Prostate gland (tissue), 2 donors: ENCODE measurements at regions not wholly inside any gene's neighbourhood (a gene's known extent, or its start where the extent isn't known, plus 50 kb on each side); places are given as distances from the start of the nearest gene placed in this dataset.
"Not testable (repeated sequence)": the region's sequence is repeated elsewhere in the genome, so short reads cannot be mapped to it uniquely, and the experiment has no call there.

Source experiments
- CTCF ChIP-seq, 4 experiments: fragments of 200-600 bp in 2 of 4; fragments of 450-650 bp in 2 of 4; sonication (generic) in 2 of 4; IDR thresholded peaks; 1 replicate in 3 of 4; 2 replicates in 1 of 4; pipeline ENCODE4 v1.5.1; 2016 to 2019; ENCODE audit warnings: antibody characterized with exemption in 4 of 4, mild to moderate bottlenecking in 2 of 4, moderate library complexity in 2 of 4
- POLR2A ChIP-seq: fragments of 450-650 bp; IDR thresholded peaks from one replicate; pipeline ENCODE4 v1.6.1; 2016; ENCODE audit warnings: antibody characterized with exemption, mild to moderate bottlenecking
- POLR2AphosphoS5 ChIP-seq: sonication (generic); formaldehyde crosslinking; IDR thresholded peaks from one replicate; pipeline ENCODE4 v1.6.1; 2017; ENCODE audit warnings: antibody characterized with exemption

DNA sequence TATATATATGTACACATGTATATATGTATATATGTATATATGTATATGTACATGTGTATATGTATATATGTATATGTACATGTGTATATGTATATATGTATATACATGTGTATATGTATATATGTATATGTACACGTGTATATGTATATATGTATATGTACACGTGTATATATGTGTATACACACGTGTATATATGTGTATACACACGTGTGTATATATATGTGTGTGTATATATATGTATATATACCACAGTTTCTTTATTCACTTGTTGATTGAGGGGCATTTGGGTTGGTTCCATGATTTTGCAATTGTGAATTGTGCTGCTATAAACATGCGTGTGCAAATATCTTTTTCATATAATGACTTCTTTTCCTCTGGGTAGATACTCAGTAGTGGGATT lies 179.0 kb downstream of the ADCYAP1 start:
- not testable (repeated sequence) for TF ChIP-seq POLR2A; POLR2AphosphoS5; CTCF (IDR thresholded peaks at IDR 0.05)
